ENCODE measurements at regions not wholly inside any gene's neighbourhood (a gene's known extent, or its start where the extent isn't known, plus 50 kb on each side); places are given as distances from the start of the nearest gene placed in this dataset.

DNA sequence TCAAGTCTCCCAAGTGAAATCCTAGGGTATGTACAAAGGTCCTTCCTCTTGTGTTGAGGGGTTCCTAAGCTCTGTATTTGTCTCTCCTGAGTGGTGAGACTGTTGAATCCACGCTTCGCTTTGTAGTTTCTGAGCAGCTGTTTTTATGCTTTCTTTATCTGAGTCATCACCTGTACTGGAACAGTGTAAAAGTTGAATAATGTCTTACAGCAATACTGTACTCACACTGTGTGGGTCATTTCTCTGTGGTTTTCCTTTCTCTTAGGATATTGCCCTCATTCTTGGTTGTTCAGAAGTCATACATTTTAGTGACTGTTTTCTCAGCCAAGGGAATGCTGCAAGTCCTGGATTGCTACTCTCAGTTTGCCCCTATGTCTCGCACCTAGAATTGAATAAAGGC, 1596.6 kb downstream of the SLITRK5 start:
- TF ChIP-seq, protein P1, sequence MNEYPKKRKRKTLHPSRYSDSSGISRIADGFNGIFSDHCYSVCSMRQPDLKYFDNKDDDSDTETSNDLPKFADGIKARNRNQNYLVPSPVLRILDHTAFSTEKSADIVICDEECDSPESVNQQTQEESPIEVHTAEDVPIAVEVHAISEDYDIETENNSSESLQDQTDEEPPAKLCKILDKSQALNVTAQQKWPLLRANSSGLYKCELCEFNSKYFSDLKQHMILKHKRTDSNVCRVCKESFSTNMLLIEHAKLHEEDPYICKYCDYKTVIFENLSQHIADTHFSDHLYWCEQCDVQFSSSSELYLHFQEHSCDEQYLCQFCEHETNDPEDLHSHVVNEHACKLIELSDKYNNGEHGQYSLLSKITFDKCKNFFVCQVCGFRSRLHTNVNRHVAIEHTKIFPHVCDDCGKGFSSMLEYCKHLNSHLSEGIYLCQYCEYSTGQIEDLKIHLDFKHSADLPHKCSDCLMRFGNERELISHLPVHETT (tag by site-specific recombination; IDR thresholded peaks at IDR 0.05) = no peak
- TF ChIP-seq KLF9 (tag by site-specific recombination; IDR thresholded peaks at IDR 0.05; ENCODE audit: low read depth) = no peak
- no peak for TF ChIP-seq CTCF (tag by site-specific recombination; IDR thresholded peaks at IDR 0.05)

Data from HEK293 (cell line).